SK-N-MC (cell line): ENCODE measurements at regions not wholly inside any gene's neighbourhood (a gene's known extent, or its start where the extent isn't known, plus 50 kb on each side); places are given as distances from the start of the nearest gene placed in this dataset.

Experiments
- EZH2 ChIP-seq: fragments of 200-600 bp; sonication (generic); IDR thresholded peaks from one replicate; pipeline ENCODE4 v1.6.1; 2017; ENCODE audit warnings: antibody characterized with exemption
- FOXP2 ChIP-seq: optimal IDR thresholded peaks from 2 replicates; pipeline ENCODE3; 2011; ENCODE audit warnings: mild to moderate bottlenecking, moderate library complexity; ENCODE audit not compliant: insufficient read depth; ENCODE audit errors: extremely low read length, control extremely low read depth
- POLR2AphosphoS5 ChIP-seq: IDR thresholded peaks from 2 replicates; pipeline ENCODE4 v1.6.1; 2012; ENCODE audit warnings: mild to moderate bottlenecking, low read depth, low read length, borderline replicate concordance

- no peak for TF ChIP-seq POLR2AphosphoS5
- no peak for TF ChIP-seq EZH2
- TF ChIP-seq FOXP2, result no peak
Measured at GRCh38 chr16:73617738-73618137, 569.8 kb upstream of the ZFHX3 start.
